ENCODE measurements at regions not wholly inside any gene's neighbourhood (a gene's known extent, or its start where the extent isn't known, plus 50 kb on each side); places are given as distances from the start of the nearest gene placed in this dataset.

- no peak for TF ChIP-seq CTCF (IDR thresholded peaks at IDR 0.05; ENCODE audit: low read depth, low read length, missing control alignments)
- no peak for DNase-seq (ENCODE audit: extremely low read depth, low read depth)
- H3K4me3 ChIP-seq (replicated peaks; ENCODE audit: low read depth, low read length): no peak overlapping the region
These were observed 581.1 kb upstream of the GBE1 start for GRCh38 chr3:82342521-82342920.

- DNase-seq (ENCODE audit: extremely low read depth, low read depth): no peak
- no peak overlapping the region for H3K4me3 ChIP-seq (replicated peaks; ENCODE audit: low read depth, low read length)
- no peak for TF ChIP-seq CTCF (IDR thresholded peaks at IDR 0.05; ENCODE audit: low read depth, low read length, missing control alignments)
These were observed 567.9 kb upstream of the GBE1 start for GRCh38 chr3:82329300-82329699.

- no peak for TF ChIP-seq CTCF (IDR thresholded peaks at IDR 0.05; ENCODE audit: low read depth, low read length, missing control alignments)
- DNase-seq (ENCODE audit: extremely low read depth, low read depth): no peak
- H3K4me3 ChIP-seq (replicated peaks; ENCODE audit: low read depth, low read length): no peak overlapping the region
These were observed 550.5 kb upstream of the GBE1 start for GRCh38 chr3:82311901-82312300.

GRCh38 chr3:82308755-82309154 is 547.3 kb upstream of the GBE1 start:
- TF ChIP-seq CTCF (IDR thresholded peaks at IDR 0.05; ENCODE audit: low read depth, low read length, missing control alignments): no peak
- no peak overlapping the region for H3K4me3 ChIP-seq (replicated peaks; ENCODE audit: low read depth, low read length)
- DNase-seq (ENCODE audit: extremely low read depth, low read depth): no peak

- DNase-seq (ENCODE audit: extremely low read depth, low read depth): no peak
- TF ChIP-seq CTCF (IDR thresholded peaks at IDR 0.05; ENCODE audit: low read depth, low read length, missing control alignments): no peak
- H3K4me3 ChIP-seq (replicated peaks; ENCODE audit: low read depth, low read length): no peak overlapping the region
These were observed 544.7 kb upstream of the GBE1 start for GRCh38 chr3:82306189-82306588.

GRCh38 chr3:82294609-82295008 is 533.2 kb upstream of the GBE1 start:
- DNase-seq (ENCODE audit: extremely low read depth, low read depth): no peak
- TF ChIP-seq CTCF (IDR thresholded peaks at IDR 0.05; ENCODE audit: low read depth, low read length, missing control alignments): no peak
- no peak overlapping the region for H3K4me3 ChIP-seq (replicated peaks; ENCODE audit: low read depth, low read length)

GRCh38 chr3:82293867-82294266 is 532.4 kb upstream of the GBE1 start:
- no peak for TF ChIP-seq CTCF (IDR thresholded peaks at IDR 0.05; ENCODE audit: low read depth, low read length, missing control alignments)
- no peak overlapping the region for H3K4me3 ChIP-seq (replicated peaks; ENCODE audit: low read depth, low read length)
- DNase-seq (ENCODE audit: extremely low read depth, low read depth): no peak

All from HFF-Myc (cell line).